ENCODE measurements at regions not wholly inside any gene's neighbourhood (a gene's known extent, or its start where the extent isn't known, plus 50 kb on each side); places are given as distances from the start of the nearest gene placed in this dataset.

DNA sequence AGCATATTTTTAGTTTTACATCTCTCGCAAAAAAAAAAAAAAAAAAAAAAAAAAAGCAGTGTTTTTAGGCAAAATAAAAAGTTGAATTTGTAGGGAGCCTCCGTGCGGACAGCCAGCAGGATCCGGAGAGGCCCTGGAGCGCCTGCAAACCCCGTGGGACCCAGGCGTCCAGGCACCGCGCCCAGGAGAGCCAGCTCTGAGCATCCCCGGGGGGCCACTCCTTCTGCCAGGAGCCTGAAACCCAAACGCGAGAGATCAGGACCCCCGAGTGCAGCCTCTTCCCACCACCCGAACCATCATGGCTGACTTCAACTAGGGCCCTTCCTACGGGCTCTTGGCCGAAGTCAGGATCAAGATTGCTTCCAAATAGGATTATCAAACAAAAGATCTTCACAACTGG, 54.1 kb upstream of the LY86 start:
- TF ChIP-seq CTCF (IDR thresholded peaks at IDR 0.05) (no peak), POLR2A (IDR thresholded peaks at IDR 0.05) (no peak)
